NCI-H460 (cell line): ENCODE measurements at regions not wholly inside any gene's neighbourhood (a gene's known extent, or its start where the extent isn't known, plus 50 kb on each side); places are given as distances from the start of the nearest gene placed in this dataset.
"Not testable (repeated sequence)": the region's sequence is repeated elsewhere in the genome, so short reads cannot be mapped to it uniquely, and the experiment has no call there.

ENCODE experiments used
- DNase-seq: peaks from one replicate; pipeline ENCODE4 v3.0.0-alpha.2; 2016; ENCODE audit warnings: low read depth; ENCODE audit errors: extremely low read depth

GRCh38 chr3:31307131-31307785 is 225.5 kb upstream of the STT3B start:
- DNase-seq, result no peak

- DNase-seq, result no peak
Observed at GRCh38 chr3:31311559-31311958, 221.2 kb upstream of the STT3B start.

GRCh38 chr3:31312400-31312799 is 220.3 kb upstream of the STT3B start:
- DNase-seq, result no peak

- DNase-seq, result no peak
Observed at GRCh38 chr3:31314258-31314657, 218.5 kb upstream of the STT3B start.

GRCh38 chr3:31319332-31319731 is 213.4 kb upstream of the STT3B start:
- no peak for DNase-seq

- DNase-seq, result no peak
Observed at GRCh38 chr3:31321620-31322019, 211.1 kb upstream of the STT3B start.

GRCh38 chr3:31322460-31322859 is 210.3 kb upstream of the STT3B start:
- DNase-seq, result no peak

GRCh38 chr3:31327826-31328357 is 204.8 kb upstream of the STT3B start:
- not testable (repeated sequence) for DNase-seq

GRCh38 chr3:31331278-31331677 is 201.4 kb upstream of the STT3B start:
- no peak for DNase-seq

- no peak for DNase-seq
Observed at GRCh38 chr3:31341130-31341529, 191.6 kb upstream of the STT3B start.

GRCh38 chr3:31343075-31343474 is 189.7 kb upstream of the STT3B start:
- DNase-seq, result no peak

GRCh38 chr3:31345581-31345980 is 187.1 kb upstream of the STT3B start:
- no peak for DNase-seq

- no peak for DNase-seq
Observed at GRCh38 chr3:31346542-31346979, 186.2 kb upstream of the STT3B start.

GRCh38 chr3:31349001-31349748 is 183.6 kb upstream of the STT3B start:
- no peak for DNase-seq

GRCh38 chr3:31350307-31350706 is 182.4 kb upstream of the STT3B start:
- no peak for DNase-seq

GRCh38 chr3:31352331-31352730 is 180.4 kb upstream of the STT3B start:
- DNase-seq, result no peak

GRCh38 chr3:31353166-31353565 is 179.6 kb upstream of the STT3B start:
- no peak for DNase-seq

GRCh38 chr3:31354373-31354772 is 178.4 kb upstream of the STT3B start:
- no peak for DNase-seq

GRCh38 chr3:31355807-31356206 is 176.9 kb upstream of the STT3B start:
- no peak for DNase-seq

GRCh38 chr3:31356941-31357340 is 175.8 kb upstream of the STT3B start:
- no peak for DNase-seq

GRCh38 chr3:31357451-31357850 is 175.3 kb upstream of the STT3B start:
- DNase-seq, result no peak

GRCh38 chr3:31358473-31359070 is 174.2 kb upstream of the STT3B start:
- no peak for DNase-seq
